ENCODE measurements at regions not wholly inside any gene's neighbourhood (a gene's known extent, or its start where the extent isn't known, plus 50 kb on each side); places are given as distances from the start of the nearest gene placed in this dataset.

GRCh38 chr6:71134929-71135642 is 153.5 kb upstream of the OGFRL1 start:
- DNase-seq (ENCODE audit: low read depth), result no peak
- in situ Hi-C loops (cut with HindIII; ENCODE audit: low sequenced_read_pairs), result no loop called here
- TF ChIP-seq CTCF (IDR thresholded peaks at IDR 0.05; ENCODE audit: low read depth, low read length, missing control alignments), result no peak
- no peak overlapping the region for H3K4me3 ChIP-seq (ENCODE audit: low read depth, low read length)

GRCh38 chr6:71137973-71138372 is 150.6 kb upstream of the OGFRL1 start:
- no peak for DNase-seq (ENCODE audit: low read depth)

GRCh38 chr6:71138376-71138775 is 150.2 kb upstream of the OGFRL1 start:
- no peak for TF ChIP-seq CTCF (IDR thresholded peaks at IDR 0.05; ENCODE audit: low read depth, low read length, missing control alignments)
- no peak for DNase-seq (ENCODE audit: low read depth)
- in situ Hi-C loops (cut with HindIII; ENCODE audit: low sequenced_read_pairs), result no loop called here

More at GRCh38 chr6:71137973-71138372, 150.6 kb upstream of the OGFRL1 start:
- no peak for TF ChIP-seq CTCF (IDR thresholded peaks at IDR 0.05; ENCODE audit: low read depth, low read length, missing control alignments)
- in situ Hi-C loops (cut with HindIII; ENCODE audit: low sequenced_read_pairs), result no loop called here
- no peak overlapping the region for H3K4me3 ChIP-seq (ENCODE audit: low read depth, low read length)

GRCh38 chr6:71139249-71139648 is 149.4 kb upstream of the OGFRL1 start:
- in situ Hi-C loops (cut with HindIII; ENCODE audit: low sequenced_read_pairs), result no loop called here
- TF ChIP-seq CTCF (IDR thresholded peaks at IDR 0.05; ENCODE audit: low read depth, low read length, missing control alignments), result no peak
- no peak overlapping the region for H3K4me3 ChIP-seq (ENCODE audit: low read depth, low read length)
- peak; percentile 39 for DNase-seq (ENCODE audit: low read depth)

More at GRCh38 chr6:71138376-71138775, 150.2 kb upstream of the OGFRL1 start:
- H3K4me3 ChIP-seq (ENCODE audit: low read depth, low read length), result no peak overlapping the region

GRCh38 chr6:71153755-71154325 is 134.8 kb upstream of the OGFRL1 start:
- no peak for DNase-seq (ENCODE audit: low read depth)
- in situ Hi-C loops (cut with HindIII; ENCODE audit: low sequenced_read_pairs), result no loop called here
- no peak overlapping the region for H3K4me3 ChIP-seq (ENCODE audit: low read depth, low read length)
- no peak for TF ChIP-seq CTCF (IDR thresholded peaks at IDR 0.05; ENCODE audit: low read depth, low read length, missing control alignments)

GRCh38 chr6:71157345-71157744 is 131.3 kb upstream of the OGFRL1 start:
- no peak for DNase-seq (ENCODE audit: low read depth)
- no peak for TF ChIP-seq CTCF (IDR thresholded peaks at IDR 0.05; ENCODE audit: low read depth, low read length, missing control alignments)
- no peak overlapping the region for H3K4me3 ChIP-seq (ENCODE audit: low read depth, low read length)
- in situ Hi-C loops (cut with HindIII; ENCODE audit: low sequenced_read_pairs), result no loop called here

Measured in astrocyte of the cerebellum (primary cell).